Mesodermal cell (in vitro differentiated cells): ENCODE measurements at regions not wholly inside any gene's neighbourhood (a gene's known extent, or its start where the extent isn't known, plus 50 kb on each side); places are given as distances from the start of the nearest gene placed in this dataset.

Source experiments
- H3K27ac ChIP-seq: 2 replicates; pipeline ENCODE4 v1.7.0; 2013; ENCODE audit warnings: mild to moderate bottlenecking, low read depth, low read length, moderate library complexity; ENCODE audit not compliant: severe bottlenecking
- H3K36me3 ChIP-seq: 2 replicates; pipeline ENCODE4 v1.7.1; 2013; ENCODE audit warnings: mild to moderate bottlenecking, low read length, moderate library complexity; ENCODE audit not compliant: control insufficient read depth, insufficient read depth
- H3K4me1 ChIP-seq: one replicate; pipeline ENCODE4 v1.7.1; 2013; ENCODE audit warnings: mild to moderate bottlenecking, low read length; ENCODE audit not compliant: insufficient read depth, control insufficient read depth, poor library complexity, severe bottlenecking
- H3K4me3 ChIP-seq: 2 replicates; pipeline ENCODE4 v1.7.0; 2013; ENCODE audit warnings: low read length, control low read depth, mild to moderate bottlenecking; ENCODE audit not compliant: insufficient read depth, poor library complexity, severe bottlenecking; ENCODE audit errors: extremely low read depth
- H3K9me3 ChIP-seq: 2 replicates; pipeline ENCODE4 v1.7.1; 2013; ENCODE audit warnings: mild to moderate bottlenecking, low read length, moderate library complexity; ENCODE audit not compliant: control insufficient read depth
- WGBS, 2 experiments: methylation state at CpG; one replicate each; pipeline ENCODE4 v1.1.5; 2013; ENCODE audit warnings: missing lambda C conversion rate in 2 of 2; ENCODE audit not compliant: insufficient coverage in 2 of 2; 5-methylcytosine and 5-hydroxymethylcytosine counted together

DNA sequence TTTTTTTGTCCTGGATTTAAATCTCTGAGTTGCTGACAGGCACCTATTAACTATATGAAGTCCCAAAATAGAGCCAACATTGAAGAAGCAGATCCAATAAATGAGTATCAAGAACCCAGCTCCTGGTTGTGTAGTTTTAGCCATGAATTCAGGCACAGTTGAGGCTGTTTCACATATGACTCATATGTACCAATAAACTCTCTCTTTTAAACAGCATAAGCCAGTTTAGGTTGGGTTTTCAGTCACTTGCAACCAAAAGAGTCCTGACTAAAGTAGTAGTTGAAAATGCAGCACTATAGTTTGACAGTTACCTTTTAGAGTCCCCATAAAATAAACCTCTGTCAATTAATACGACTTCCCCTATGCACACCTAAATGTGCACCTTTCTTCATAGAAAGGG is 389.9 kb downstream of the RPS29 start:
- WGBS, 2 experiments = 80 to 86% methylated on average over 1 of the region's 1 CpG
- H3K27ac ChIP-seq = no peak overlapping the region
- H3K4me3 ChIP-seq = no peak overlapping the region
- H3K36me3 ChIP-seq = no peaks in the 10 kb centered on the region
- H3K9me3 ChIP-seq = no peaks in the 10 kb centered on the region
- peaks cover 6% of the 10 kb centered on the region for H3K4me1 ChIP-seq

DNA sequence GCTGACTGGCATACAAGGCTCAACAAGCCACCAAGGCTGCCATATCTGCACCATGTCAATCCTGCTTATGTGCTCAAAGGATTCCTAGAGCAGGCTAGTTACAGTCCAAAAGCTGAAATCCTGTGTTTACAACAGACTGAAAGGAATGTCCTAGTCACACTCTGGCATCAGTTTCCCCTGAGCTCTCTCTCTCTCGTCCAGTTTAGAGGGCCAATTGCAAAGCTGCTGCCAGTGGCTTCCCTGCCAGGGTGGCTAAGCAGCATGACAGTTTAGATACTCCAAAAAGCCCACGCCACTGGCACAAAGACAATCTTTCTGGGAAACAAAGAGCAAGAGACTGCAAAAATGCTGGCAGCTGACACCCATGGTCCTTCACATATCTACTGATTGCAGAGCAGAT is 392.1 kb downstream of the RPS29 start:
- no peaks in the 10 kb centered on the region for H3K9me3 ChIP-seq
- H3K4me1 ChIP-seq = no peaks in the 10 kb centered on the region
- no peak overlapping the region for H3K4me3 ChIP-seq
- 90 to 93% methylated on average over 2 of the region's 2 CpGs for WGBS, 2 experiments
- no peaks in the 10 kb centered on the region for H3K36me3 ChIP-seq
- no peak overlapping the region for H3K27ac ChIP-seq

DNA sequence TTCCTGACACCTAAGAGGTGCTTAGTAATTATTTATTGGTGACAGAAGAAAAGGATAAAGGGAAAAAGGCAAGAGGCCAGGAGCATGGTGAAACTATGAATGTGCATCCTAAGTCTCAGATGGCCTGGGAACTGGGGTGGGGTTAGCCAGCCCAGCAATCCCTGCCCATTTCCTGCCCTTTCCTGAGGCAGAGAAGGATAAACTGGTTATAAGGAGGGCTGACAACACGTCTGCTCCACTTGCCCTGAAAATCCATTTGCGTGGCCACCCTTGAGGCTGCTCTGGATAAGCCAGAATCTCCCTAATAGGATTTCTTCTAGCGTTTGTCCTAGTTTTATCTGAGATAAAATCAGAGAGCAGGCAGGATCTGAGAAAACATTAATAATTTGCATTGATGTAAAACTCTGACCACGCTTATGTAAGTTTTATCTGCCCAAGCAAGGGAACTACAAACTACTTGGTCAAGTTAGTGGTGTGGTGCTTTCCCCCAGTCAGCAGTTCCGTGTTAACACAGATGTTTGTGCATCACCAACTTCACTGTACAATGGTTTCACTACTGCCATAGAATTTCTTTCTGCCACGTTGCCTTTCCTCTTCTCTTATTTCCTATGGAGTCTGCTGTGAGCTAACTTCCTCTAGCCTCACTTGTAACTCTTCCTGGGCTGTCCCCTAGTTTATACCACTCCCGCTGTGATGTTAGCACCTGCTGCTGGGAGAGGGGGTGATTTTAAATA is 392.7 kb downstream of the RPS29 start:
- WGBS, 2 experiments = 82 to 85% methylated on average over 5 to 6 of the region's 7 CpGs
- H3K4me3 ChIP-seq = no peak overlapping the region
- no peaks in the 10 kb centered on the region for H3K9me3 ChIP-seq
- H3K27ac ChIP-seq = no peak overlapping the region
- no peaks in the 10 kb centered on the region for H3K4me1 ChIP-seq
- no peaks in the 10 kb centered on the region for H3K36me3 ChIP-seq

DNA sequence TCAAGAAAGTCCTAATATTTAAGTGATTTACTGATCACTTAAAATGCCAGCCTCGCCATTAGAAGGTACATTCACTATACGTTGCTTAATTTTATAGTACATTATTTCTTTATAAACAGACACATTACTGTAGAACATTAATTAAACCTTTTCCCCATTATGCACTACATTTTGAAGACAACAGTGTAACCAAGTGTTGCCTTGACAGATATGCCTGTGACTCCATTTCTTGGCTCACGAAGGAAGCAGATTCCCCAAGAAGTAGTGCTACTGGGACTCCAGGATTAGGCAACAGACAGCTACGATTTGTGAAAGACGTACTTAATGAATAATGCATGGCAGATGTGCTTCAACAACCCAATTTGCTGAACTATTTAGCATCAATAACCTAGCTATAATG is 394.8 kb downstream of the RPS29 start:
- H3K9me3 ChIP-seq = no peaks in the 10 kb centered on the region
- no peaks in the 10 kb centered on the region for H3K36me3 ChIP-seq
- no peak overlapping the region for H3K4me3 ChIP-seq
- no peaks in the 10 kb centered on the region for H3K4me1 ChIP-seq
- no peak overlapping the region for H3K27ac ChIP-seq
- WGBS, 2 experiments = 100% methylated on average over 3 of the region's 5 CpGs

DNA sequence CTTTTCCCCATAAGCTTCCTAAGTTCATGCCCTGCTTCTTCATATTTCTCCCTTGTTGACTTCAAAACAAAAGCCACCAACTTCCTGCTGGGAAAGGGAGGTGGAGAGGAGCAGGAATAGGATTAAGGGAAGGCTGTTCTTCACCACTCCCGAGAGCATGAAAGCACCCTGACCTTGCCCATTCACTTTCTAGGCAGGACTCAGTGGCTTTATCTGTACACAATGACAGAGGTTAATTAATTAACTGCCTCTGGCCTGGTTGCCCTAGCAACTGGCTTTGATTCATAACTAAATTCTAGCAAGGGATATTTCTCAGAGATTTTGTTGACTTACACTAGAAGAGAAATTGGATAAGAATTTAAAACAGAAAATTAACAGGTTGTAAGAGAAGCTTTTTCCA is 396.8 kb downstream of the RPS29 start:
- no peak overlapping the region for H3K27ac ChIP-seq
- no peaks in the 10 kb centered on the region for H3K36me3 ChIP-seq
- H3K4me3 ChIP-seq = no peak overlapping the region
- no CpG with 5 or more reads among the region's 1 CpG for WGBS, 2 experiments
- H3K4me1 ChIP-seq = no peaks in the 10 kb centered on the region
- H3K9me3 ChIP-seq = no peaks in the 10 kb centered on the region

DNA sequence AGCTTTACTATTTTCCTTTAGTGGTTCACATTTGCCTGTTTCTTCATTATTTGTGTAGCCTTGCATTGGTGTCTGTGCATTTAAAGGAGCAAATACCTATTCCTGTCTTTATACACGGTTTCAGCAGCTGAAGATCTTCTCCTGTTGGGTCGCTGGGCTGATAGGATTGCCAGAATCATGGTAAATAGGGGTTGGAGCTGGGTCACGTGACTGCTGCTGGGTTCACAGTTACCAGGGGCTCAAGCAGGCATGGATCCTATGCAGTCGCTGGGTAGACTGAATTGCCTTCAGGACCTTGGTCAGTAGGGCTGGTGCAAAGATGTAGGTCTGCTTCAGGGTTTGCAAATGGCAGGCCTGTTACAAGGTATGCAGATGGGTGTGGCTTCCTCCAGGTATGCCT is 398.4 kb downstream of the RPS29 start:
- WGBS, 2 experiments = 83 to 93% methylated on average over 3 to 4 of the region's 4 CpGs
- Histone ChIP-seq H3K36me3 (no peaks in the 10 kb centered on the region), H3K27ac (no peak overlapping the region), H3K4me1 (no peaks in the 10 kb centered on the region), H3K4me3 (no peak overlapping the region), H3K9me3 (no peaks in the 10 kb centered on the region)

DNA sequence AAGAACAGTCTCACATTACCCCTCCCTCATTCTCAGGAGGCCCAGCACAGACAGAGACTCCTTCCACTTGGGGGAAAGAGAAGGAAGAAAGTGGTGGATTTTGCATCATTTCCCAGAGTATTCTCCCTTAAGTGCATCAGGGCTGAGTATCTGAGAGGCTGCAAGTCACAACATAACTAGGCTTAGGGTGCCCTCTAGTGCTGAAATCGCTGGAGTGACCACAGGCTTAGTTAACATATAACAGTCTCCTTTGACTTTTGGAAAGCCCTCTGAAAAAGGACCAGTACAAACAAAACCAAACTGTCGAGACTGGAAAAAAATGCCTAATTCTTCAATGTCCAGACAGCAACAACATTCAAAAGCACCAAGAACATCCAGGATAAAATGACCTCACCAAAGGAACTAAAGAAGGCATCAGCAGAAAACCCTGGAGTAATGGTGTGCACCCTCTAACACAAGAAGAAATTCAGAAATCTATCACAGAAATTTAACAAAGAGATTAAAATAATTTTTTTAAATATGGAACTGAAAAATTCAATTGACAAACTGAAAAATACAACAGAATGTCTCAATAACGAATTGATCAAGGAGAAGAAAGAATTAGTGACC is 412.3 kb downstream of the RPS29 start:
- H3K9me3 ChIP-seq = no peaks in the 10 kb centered on the region
- H3K4me3 ChIP-seq = no peak overlapping the region
- H3K36me3 ChIP-seq = no peaks in the 10 kb centered on the region
- WGBS, 2 experiments = 0 to 7% methylated on average over 1 to 2 of the region's 3 CpGs
- H3K4me1 ChIP-seq = no peaks in the 10 kb centered on the region
- no peak overlapping the region for H3K27ac ChIP-seq

DNA sequence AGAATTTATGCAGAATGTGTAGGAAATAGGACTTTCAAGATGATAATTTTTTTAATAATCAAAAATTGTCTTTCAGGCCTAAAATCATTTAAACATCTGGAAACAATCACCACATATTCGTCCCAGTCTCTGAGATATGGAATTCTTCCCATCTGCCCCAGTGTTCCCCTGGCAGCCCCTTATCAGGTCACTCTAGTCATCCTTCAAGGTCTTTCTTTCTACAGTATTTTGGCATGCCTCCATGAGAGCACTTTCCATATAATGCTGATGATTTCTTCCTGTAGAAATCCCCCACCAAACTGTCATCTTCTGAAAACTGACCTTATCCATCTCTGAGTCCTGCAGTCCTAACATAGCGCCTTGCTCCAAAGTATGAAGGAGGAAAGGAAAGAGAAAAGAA is 422.1 kb downstream of the RPS29 start:
- 67 to 81% methylated on average over 1 of the region's 2 CpGs for WGBS, 2 experiments
- Histone ChIP-seq H3K9me3 (no peaks in the 10 kb centered on the region), H3K36me3 (no peaks in the 10 kb centered on the region), H3K4me1 (no peaks in the 10 kb centered on the region), H3K4me3 (no peak overlapping the region), H3K27ac (no peak overlapping the region)

DNA sequence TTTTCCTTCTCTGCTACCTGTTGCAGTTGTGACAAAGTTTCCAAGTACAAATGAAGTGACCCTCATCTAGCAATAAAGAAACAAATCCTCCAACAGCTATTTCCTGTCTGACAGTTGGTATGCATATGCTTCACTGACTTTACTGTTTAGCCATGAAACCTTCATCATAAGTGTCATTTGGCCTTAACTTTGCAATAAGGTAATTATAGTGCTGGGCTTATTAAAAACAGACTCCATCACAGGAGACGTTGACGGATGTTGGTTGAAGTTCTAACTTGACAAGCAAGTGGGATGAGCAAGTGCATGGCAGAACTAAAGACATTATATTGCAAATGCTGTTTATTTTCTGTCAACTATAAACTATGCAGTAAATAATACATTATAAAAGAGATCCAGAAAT is 425.2 kb downstream of the RPS29 start:
- H3K4me1 ChIP-seq = no peaks in the 10 kb centered on the region
- no CpG with 5 or more reads among the region's 2 CpGs for WGBS, 2 experiments
- H3K4me3 ChIP-seq = no peak overlapping the region
- H3K27ac ChIP-seq = no peak overlapping the region
- H3K36me3 ChIP-seq = no peaks in the 10 kb centered on the region
- H3K9me3 ChIP-seq = no peaks in the 10 kb centered on the region

DNA sequence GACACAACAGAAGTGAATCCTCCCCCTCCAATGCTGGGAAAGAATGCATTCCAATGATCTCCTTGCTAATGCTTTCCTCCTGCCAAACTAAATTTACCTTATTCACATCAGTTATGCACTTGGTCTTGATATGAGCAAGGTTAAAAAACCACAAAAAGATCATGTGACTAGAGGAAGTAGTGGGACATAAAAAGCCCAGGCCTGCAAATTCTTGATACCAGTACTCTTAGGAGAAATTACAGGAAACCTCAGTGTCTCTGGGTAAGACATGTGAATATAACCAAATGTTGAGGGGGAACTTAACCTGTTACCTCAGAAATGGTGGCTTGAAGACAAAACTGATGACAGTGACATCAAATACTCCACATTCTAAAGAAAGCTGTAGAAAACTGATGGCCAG is 427.1 kb downstream of the RPS29 start:
- Histone ChIP-seq H3K36me3 (no peaks in the 10 kb centered on the region), H3K27ac (no peak overlapping the region), H3K4me1 (no peaks in the 10 kb centered on the region), H3K4me3 (no peak overlapping the region), H3K9me3 (no peaks in the 10 kb centered on the region)

DNA sequence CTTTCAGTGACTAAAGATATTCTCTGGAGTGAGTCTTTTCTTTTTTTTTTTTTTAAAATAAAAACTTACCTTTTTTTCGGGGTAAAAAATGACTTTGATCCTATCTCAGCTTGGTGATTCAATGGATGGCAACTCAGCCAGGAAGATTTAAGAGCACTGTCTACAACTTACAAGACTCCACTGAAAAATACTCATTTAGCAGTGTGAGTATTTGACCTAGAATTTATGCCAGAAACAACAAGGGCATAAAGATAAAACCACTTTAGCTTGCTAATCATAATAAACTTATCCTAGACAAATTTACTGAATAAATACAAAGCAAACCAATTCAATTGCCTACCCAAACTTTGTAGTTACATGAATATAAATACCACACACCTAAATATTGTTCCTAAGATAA is 446.6 kb downstream of the RPS29 start:
- WGBS, 2 experiments = no CpG with 5 or more reads among the region's 1 CpG
- Histone ChIP-seq H3K27ac (no peak overlapping the region), H3K4me3 (no peak overlapping the region), H3K36me3 (no peaks in the 10 kb centered on the region), H3K9me3 (no peaks in the 10 kb centered on the region), H3K4me1 (no peaks in the 10 kb centered on the region)
